Gastroesophageal sphincter (tissue), 4 donors: ENCODE measurements at regions not wholly inside any gene's neighbourhood (a gene's known extent, or its start where the extent isn't known, plus 50 kb on each side); places are given as distances from the start of the nearest gene placed in this dataset.
"Not testable (repeated sequence)": the region's sequence is repeated elsewhere in the genome, so short reads cannot be mapped to it uniquely, and the experiment has no call there.

Experiments
- ATAC-seq: fragments of 150-250 bp; one replicate; pipeline ENCODE4 v1.9.1; 2016; ENCODE audit warnings: mild to moderate bottlenecking, moderate library complexity
- H3K27ac ChIP-seq, 4 donors: fragments of 200-600 bp; sonication (generic) in 3 of 4; 1 replicate in 3 of 4; 2 replicates in 1 of 4; pipeline ENCODE4 v1.5.1; 2016 to 2019
- H3K27me3 ChIP-seq: fragments of 200-600 bp; sonication (generic); one replicate; pipeline ENCODE4 v1.5.1; 2019
- H3K36me3 ChIP-seq, 2 donors: fragments of 200-600 bp; sonication (generic); one replicate each; pipeline ENCODE4 v1.5.1; 2019; ENCODE audit warnings: control low read depth in 1 of 2
- H3K4me1 ChIP-seq, 3 donors: fragments of 200-600 bp; sonication (generic); 1 replicate in 2 of 3; 2 replicates in 1 of 3; pipeline ENCODE4 v1.5.1; 2016 to 2019; ENCODE audit warnings: control low read depth in 2 of 3
- H3K4me3 ChIP-seq, 2 donors: fragments of 200-600 bp; sonication (generic); one replicate each; pipeline ENCODE4 v1.5.1; 2019; ENCODE audit warnings: mild to moderate bottlenecking in 1 of 2, moderate library complexity in 1 of 2
- H3K9me3 ChIP-seq, 3 donors: fragments of 200-600 bp; sonication (generic); one replicate each; pipeline ENCODE4 v1.5.1; 2017 to 2019; ENCODE audit warnings: control low read depth in 2 of 3
- EP300 ChIP-seq: sonication (generic); formaldehyde crosslinking; IDR thresholded peaks from one replicate; pipeline ENCODE4 v1.6.1; 2017; ENCODE audit warnings: antibody characterized with exemption, mild to moderate bottlenecking
- POLR2A ChIP-seq, 2 donors: fragments of 450-650 bp; IDR thresholded peaks; one replicate each; pipeline ENCODE4 v1.6.1; 2017; ENCODE audit warnings: antibody characterized with exemption in 2 of 2, mild to moderate bottlenecking in 2 of 2, moderate library complexity in 1 of 2
- POLR2AphosphoS5 ChIP-seq: sonication (generic); formaldehyde crosslinking; IDR thresholded peaks from one replicate; pipeline ENCODE4 v1.6.1; 2017; ENCODE audit warnings: antibody characterized with exemption
- WGBS, 2 donors: methylation state at CpG; one replicate each; pipeline ENCODE4 v1.1.5; 2018; ENCODE audit warnings: low coverage in 1 of 2; 5-methylcytosine and 5-hydroxymethylcytosine counted together
- TF ChIP-seq, protein P1 (sequence below), 4 experiments: fragments of 200-600 bp in 2 of 4; fragments of 450-650 bp in 2 of 4; sonication (generic) in 1 of 4; IDR thresholded peaks; one replicate each; pipeline ENCODE4 v1.5.1; 2017 to 2019; ENCODE audit warnings: antibody characterized with exemption in 4 of 4, mild to moderate bottlenecking in 2 of 4, moderate library complexity in 2 of 4

DNA sequence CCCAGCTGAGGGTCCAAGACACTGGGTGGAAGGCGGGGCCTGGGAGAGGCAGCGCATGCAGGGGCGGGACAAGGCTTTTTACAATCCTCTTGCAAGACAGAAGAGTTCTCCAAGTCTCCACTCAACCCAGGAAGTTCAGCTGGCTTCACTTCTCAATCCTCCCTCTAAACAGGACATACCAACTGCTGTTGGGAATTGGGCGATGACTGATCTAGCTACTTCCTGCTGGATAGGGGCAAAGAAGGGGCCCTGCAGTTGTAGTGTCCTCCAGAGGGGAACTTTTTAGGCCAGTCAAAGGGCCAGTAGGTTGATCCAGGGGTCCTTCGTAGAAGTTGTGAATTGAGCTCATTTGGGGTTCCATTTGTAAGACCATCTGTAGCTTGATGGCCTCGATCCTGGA lies 94.6 kb upstream of the TERB2 start:
- Histone ChIP-seq H3K9me3 (peaks cover 0 to 18% (median 0%) of the 10 kb centered on the region in 3 donors), H3K27ac (no peak overlapping the region), H3K27me3 (peaks cover 6% of the 10 kb centered on the region), H3K36me3 (no peaks in the 10 kb centered on the region), H3K4me3 (no peak overlapping the region), H3K4me1 (no peaks in the 10 kb centered on the region)
- no peak for TF ChIP-seq POLR2A (IDR thresholded peaks at IDR 0.05)
- TF ChIP-seq POLR2AphosphoS5, result no peak
- TF ChIP-seq EP300, result no peak
- TF ChIP-seq, protein P1, sequence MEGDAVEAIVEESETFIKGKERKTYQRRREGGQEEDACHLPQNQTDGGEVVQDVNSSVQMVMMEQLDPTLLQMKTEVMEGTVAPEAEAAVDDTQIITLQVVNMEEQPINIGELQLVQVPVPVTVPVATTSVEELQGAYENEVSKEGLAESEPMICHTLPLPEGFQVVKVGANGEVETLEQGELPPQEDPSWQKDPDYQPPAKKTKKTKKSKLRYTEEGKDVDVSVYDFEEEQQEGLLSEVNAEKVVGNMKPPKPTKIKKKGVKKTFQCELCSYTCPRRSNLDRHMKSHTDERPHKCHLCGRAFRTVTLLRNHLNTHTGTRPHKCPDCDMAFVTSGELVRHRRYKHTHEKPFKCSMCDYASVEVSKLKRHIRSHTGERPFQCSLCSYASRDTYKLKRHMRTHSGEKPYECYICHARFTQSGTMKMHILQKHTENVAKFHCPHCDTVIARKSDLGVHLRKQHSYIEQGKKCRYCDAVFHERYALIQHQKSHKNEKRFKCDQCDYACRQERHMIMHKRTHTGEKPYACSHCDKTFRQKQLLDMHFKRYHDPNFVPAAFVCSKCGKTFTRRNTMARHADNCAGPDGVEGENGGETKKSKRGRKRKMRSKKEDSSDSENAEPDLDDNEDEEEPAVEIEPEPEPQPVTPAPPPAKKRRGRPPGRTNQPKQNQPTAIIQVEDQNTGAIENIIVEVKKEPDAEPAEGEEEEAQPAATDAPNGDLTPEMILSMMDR (IDR thresholded peaks at IDR 0.05), result no peak
- 75 to 90% methylated on average over 2 of the region's 6 CpGs for WGBS, 2 donors
- no peak for ATAC-seq

DNA sequence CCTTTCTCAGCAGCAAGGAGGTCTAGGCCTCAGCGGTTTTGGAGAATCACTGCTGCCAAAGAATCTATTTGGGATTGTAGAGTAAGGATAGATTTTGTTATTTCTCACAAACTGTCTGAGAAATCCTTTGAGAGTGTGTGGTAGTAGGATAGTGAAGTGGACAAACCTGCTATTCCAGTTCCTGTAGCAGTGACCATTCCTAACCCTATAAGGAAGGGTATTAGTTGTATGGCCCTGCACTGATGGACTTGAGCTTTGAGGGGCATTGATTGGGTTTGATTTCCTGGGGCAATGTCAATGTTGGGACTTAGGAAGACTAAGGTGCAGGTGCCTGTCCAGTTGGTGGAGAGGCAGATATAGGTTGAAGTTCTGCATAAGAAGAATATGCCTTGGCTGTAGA lies 93.6 kb upstream of the TERB2 start:
- H3K4me1 ChIP-seq, H3K4me3 ChIP-seq, H3K27me3 ChIP-seq, H3K36me3 ChIP-seq, H3K27ac ChIP-seq, ATAC-seq: not testable (repeated sequence)
- 70 to 91% methylated on average over 1 of the region's 1 CpG for WGBS, 2 donors
- peaks cover 0 to 25% (median 0%) of the 10 kb centered on the region in 3 donors for H3K9me3 ChIP-seq

DNA sequence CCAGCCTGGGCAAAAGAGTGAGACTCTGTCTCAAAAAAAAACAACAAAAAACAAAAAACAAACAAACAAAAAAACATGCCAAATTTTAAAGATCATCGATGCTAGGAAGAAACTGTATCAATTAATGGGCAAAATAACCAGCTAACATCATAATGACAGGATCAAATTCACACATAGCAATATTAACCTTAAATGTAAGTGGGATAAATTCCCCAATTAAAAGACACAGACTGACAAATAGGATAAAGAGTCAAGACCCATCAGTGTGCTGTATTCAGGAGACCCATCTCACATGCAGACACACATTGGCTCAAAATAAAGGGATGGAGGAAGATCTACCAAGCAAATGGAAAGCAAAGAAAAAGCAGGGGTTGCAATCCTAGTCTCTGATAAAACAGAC lies 88.4 kb upstream of the TERB2 start:
- not testable (repeated sequence) for H3K27me3 ChIP-seq, H3K4me1 ChIP-seq, ATAC-seq, H3K36me3 ChIP-seq, H3K4me3 ChIP-seq, H3K27ac ChIP-seq
- 89 to 100% methylated on average over 1 of the region's 1 CpG for WGBS, 2 donors
- H3K9me3 ChIP-seq, result peaks cover 0 to 16% (median 0%) of the 10 kb centered on the region in 3 donors

DNA sequence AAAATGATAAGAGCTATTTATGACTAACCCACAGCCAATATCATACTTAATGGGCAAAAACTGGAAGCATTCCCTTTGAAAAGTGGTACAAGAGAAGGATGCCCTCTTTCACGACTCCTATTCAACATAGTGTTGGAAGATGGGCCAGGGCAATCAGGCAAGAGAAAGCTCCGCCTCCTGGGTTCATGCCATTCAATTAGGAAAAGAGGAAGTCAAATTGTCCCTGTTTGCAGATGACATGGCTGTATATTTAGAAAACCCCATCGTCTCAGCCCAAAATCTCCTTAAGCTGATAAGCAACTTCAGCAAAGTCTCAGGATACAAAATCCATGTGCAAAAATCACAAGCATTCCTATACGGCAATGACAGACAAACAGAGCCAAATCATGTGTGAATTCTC lies 86.4 kb upstream of the TERB2 start:
- peaks cover 0 to 27% (median 0%) of the 10 kb centered on the region in 3 donors for H3K9me3 ChIP-seq
- not testable (repeated sequence) for H3K4me1 ChIP-seq, ATAC-seq, H3K36me3 ChIP-seq, H3K4me3 ChIP-seq, H3K27ac ChIP-seq, H3K27me3 ChIP-seq
- 71 to 83% methylated on average over 2 to 4 of the region's 4 CpGs for WGBS, 2 donors

DNA sequence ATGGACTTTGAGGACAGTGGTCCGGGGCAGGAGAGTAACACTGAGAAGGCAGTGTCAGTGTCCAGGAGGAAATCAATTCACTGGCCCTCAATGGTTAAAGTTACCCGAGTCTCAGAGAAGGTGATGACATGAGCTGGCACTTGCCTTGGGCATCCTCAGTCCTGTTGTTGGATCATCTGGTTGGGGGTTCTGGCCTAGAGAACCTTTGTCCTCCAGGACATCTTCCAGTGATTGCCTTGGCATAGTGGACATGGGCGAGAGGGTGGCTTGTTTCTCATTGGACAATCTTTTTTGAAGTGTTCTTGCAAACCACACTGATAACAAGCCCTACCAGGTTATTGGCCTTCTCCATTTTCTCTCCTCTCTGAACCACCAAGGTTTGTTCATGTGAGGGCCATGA lies 83.4 kb upstream of the TERB2 start:
- 54 to 81% methylated on average over 2 to 3 of the region's 3 CpGs for WGBS, 2 donors
- no peak for ATAC-seq
- TF ChIP-seq POLR2A (IDR thresholded peaks at IDR 0.05) (no peak), POLR2AphosphoS5 (no peak), EP300 (no peak)
- TF ChIP-seq, protein P1 (IDR thresholded peaks at IDR 0.05), result no peak

DNA sequence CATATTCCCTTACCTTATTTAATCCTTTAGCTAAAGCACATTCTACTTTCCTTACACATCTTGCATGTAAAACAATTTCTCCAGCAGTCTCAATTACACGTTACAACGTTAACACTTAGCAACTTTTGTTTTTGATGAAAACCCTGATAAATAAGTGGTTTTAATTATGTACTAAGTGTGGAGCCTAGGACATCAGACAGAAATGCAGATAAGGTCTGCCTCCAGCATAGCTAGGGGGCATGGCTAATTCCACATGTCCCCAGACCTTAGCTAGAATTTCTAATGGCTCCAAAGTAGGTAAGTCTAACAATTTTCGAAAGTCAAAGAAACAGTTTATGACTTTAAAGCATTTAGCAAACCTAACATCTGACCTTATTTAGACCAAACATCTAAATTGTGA lies 77.4 kb upstream of the TERB2 start:
- TF ChIP-seq POLR2A (IDR thresholded peaks at IDR 0.05) (no peak), POLR2AphosphoS5 (no peak), EP300 (no peak)
- TF ChIP-seq, protein P1 (IDR thresholded peaks at IDR 0.05), result no peak
- Histone ChIP-seq H3K9me3 (peaks cover 0 to 34% (median 0%) of the 10 kb centered on the region in 3 donors), H3K27me3 (no peaks in the 10 kb centered on the region), H3K4me3 (no peak overlapping the region), H3K4me1 (no peaks in the 10 kb centered on the region), H3K27ac (no peak overlapping the region), H3K36me3 (no peaks in the 10 kb centered on the region)
- 72 to 100% methylated on average over 3 of the region's 3 CpGs for whole genome bisulfite sequencing, 2 donors
- ATAC-seq, result no peak

More for the DNA sequence above, 83.4 kb upstream of the TERB2 start:
- Histone ChIP-seq H3K4me3 (no peak overlapping the region), H3K27ac (no peak overlapping the region), H3K4me1 (no peaks in the 10 kb centered on the region), H3K36me3 (no peaks in the 10 kb centered on the region), H3K27me3 (no peaks in the 10 kb centered on the region), H3K9me3 (peaks cover 0 to 42% (median 0%) of the 10 kb centered on the region in 3 donors)

DNA sequence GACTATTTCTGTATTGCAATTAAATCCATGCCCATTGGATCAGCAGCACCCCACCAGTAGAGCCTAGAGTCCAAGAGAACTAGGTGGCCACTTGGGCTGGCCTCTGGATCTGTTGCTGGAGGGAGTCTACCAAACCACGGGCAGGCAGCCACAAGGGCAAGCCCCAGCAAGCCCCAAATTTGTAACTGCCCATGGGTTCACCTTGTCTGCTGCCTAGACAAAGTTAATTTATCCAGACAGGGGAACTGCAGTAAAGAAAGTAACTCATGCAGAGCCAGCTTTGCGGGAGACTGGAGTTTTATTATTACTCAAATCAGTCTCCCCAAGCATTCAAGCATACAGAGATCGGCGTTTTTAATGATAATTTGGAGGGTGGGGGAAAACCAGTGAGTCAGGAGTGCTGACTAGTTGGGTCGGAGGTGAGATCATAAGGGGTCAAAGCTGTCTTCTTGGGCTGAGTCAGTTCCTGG lies 74.0 kb upstream of the TERB2 start:
- no peak overlapping the region for H3K4me3 ChIP-seq
- H3K36me3 ChIP-seq, result no peaks in the 10 kb centered on the region
- 54% methylated on average over 4 of the region's 5 CpGs; no CpG with 5 or more reads in 1 of the 2 donors for WGBS, 2 donors
- ATAC-seq, result no peak
- no peak overlapping the region for H3K27ac ChIP-seq
- TF ChIP-seq POLR2A (IDR thresholded peaks at IDR 0.05) (no peak), POLR2AphosphoS5 (no peak), EP300 (no peak)
- TF ChIP-seq, protein P1 (IDR thresholded peaks at IDR 0.05), result no peak
- H3K4me1 ChIP-seq, result no peaks in the 10 kb centered on the region
- H3K27me3 ChIP-seq, result no peaks in the 10 kb centered on the region
- peaks cover 0 to 2% (median 0%) of the 10 kb centered on the region in 3 donors for H3K9me3 ChIP-seq
